Left hindlimb (tissue), 1 donor: ENCODE measurements at regions not wholly inside any gene's neighbourhood (a gene's known extent, or its start where the extent isn't known, plus 50 kb on each side); places are given as distances from the start of the nearest gene placed in this dataset.

Source experiments
- DNase-seq: peaks from one replicate; pipeline ENCODE4 v3.0.0-alpha.2; 2018

- no peak for DNase-seq
These were observed 56.0 kb upstream of the CD53 start for GRCh38 chr1:110816945-110817344.

GRCh38 chr1:110811529-110811928 lies 61.4 kb upstream of the CD53 start:
- DNase-seq, result no peak

GRCh38 chr1:110800079-110800478 lies 72.9 kb upstream of the CD53 start:
- no peak for DNase-seq

GRCh38 chr1:110798691-110799256 lies 74.2 kb upstream of the CD53 start:
- DNase-seq, result no peak

GRCh38 chr1:110788673-110789072 lies 84.3 kb upstream of the CD53 start:
- DNase-seq, result no peak

- DNase-seq, result no peak
These were observed 85.4 kb upstream of the CD53 start for GRCh38 chr1:110787328-110788071.

- no peak for DNase-seq
These were observed 86.1 kb upstream of the CD53 start for GRCh38 chr1:110786802-110787327.

GRCh38 chr1:110785612-110786011 lies 87.3 kb upstream of the CD53 start:
- DNase-seq, result no peak

- DNase-seq, result no peak
These were observed 87.9 kb upstream of the CD53 start for GRCh38 chr1:110785055-110785454.

GRCh38 chr1:110783292-110783918 lies 89.5 kb upstream of the CD53 start:
- no peak for DNase-seq

- DNase-seq, result no peak
These were observed 91.4 kb upstream of the CD53 start for GRCh38 chr1:110781525-110781924.

GRCh38 chr1:110780600-110781484 lies 92.1 kb upstream of the CD53 start:
- peak; percentile 47 for DNase-seq

- DNase-seq, result no peak
These were observed 93.3 kb upstream of the CD53 start for GRCh38 chr1:110779636-110780035.

GRCh38 chr1:110778821-110779220 lies 94.1 kb upstream of the CD53 start:
- DNase-seq, result no peak

- no peak for DNase-seq
These were observed 95.7 kb upstream of the CD53 start for GRCh38 chr1:110777228-110777627.

GRCh38 chr1:110774398-110774797 lies 98.5 kb upstream of the CD53 start:
- no peak for DNase-seq

GRCh38 chr1:110773813-110774212 lies 99.1 kb upstream of the KCNA3 start:
- DNase-seq, result no peak

- DNase-seq, result no peak
These were observed 96.7 kb upstream of the KCNA3 start for GRCh38 chr1:110771245-110772022.

GRCh38 chr1:110770832-110771231 lies 96.1 kb upstream of the KCNA3 start:
- no peak for DNase-seq

- no peak for DNase-seq
These were observed 93.9 kb upstream of the KCNA3 start for GRCh38 chr1:110768605-110769004.

- DNase-seq, result no peak
These were observed 91.6 kb upstream of the KCNA3 start for GRCh38 chr1:110766336-110766647.

GRCh38 chr1:110765640-110766335 lies 91.0 kb upstream of the KCNA3 start:
- DNase-seq, result no peak
